Retinal pigment epithelial cell (primary cell): ENCODE measurements at regions not wholly inside any gene's neighbourhood (a gene's known extent, or its start where the extent isn't known, plus 50 kb on each side); places are given as distances from the start of the nearest gene placed in this dataset.

Source experiments
- DNase-seq: peaks from one replicate; pipeline ENCODE4 v3.0.0-alpha.2; 2010; ENCODE audit warnings: low read depth
- H3K4me3 ChIP-seq: 2 replicates; pipeline ENCODE4 v1.5.1; 2011; ENCODE audit warnings: mild to moderate bottlenecking, low read length, control low read depth, moderate library complexity
- CTCF ChIP-seq: conservative IDR thresholded peaks from 2 replicates; pipeline ENCODE4 v1.5.1; 2011; ENCODE audit warnings: low read depth, low read length, control low read depth, inconsistent platforms

GRCh38 chr10:31158011-31158658 is 126.5 kb upstream of the ZNF438 start:
- no peak overlapping the region for H3K4me3 ChIP-seq

GRCh38 chr10:31166606-31167005 is 134.9 kb upstream of the ZNF438 start:
- TF ChIP-seq CTCF = no peak
- no peak for DNase-seq
- H3K4me3 ChIP-seq = no peak overlapping the region

More at GRCh38 chr10:31158011-31158658, 126.5 kb upstream of the ZNF438 start:
- no peak for DNase-seq
- no peak for TF ChIP-seq CTCF

- no peak for TF ChIP-seq CTCF
- H3K4me3 ChIP-seq = no peak overlapping the region
- no peak for DNase-seq
Observed at GRCh38 chr10:31170636-31171035, 139.0 kb upstream of the ZNF438 start.

- no peak overlapping the region for H3K4me3 ChIP-seq
- no peak for TF ChIP-seq CTCF
- no peak for DNase-seq
Observed at GRCh38 chr10:31171402-31172083, 139.9 kb upstream of the ZNF438 start.

- DNase-seq = no peak
Observed at GRCh38 chr10:31172925-31173324, 141.3 kb upstream of the ZNF438 start.

GRCh38 chr10:31173752-31174151 is 142.1 kb upstream of the ZNF438 start:
- no peak for DNase-seq
- TF ChIP-seq CTCF = no peak
- no peak overlapping the region for H3K4me3 ChIP-seq

More at GRCh38 chr10:31172925-31173324, 141.3 kb upstream of the ZNF438 start:
- H3K4me3 ChIP-seq = no peak overlapping the region
- no peak for TF ChIP-seq CTCF
